ENCODE measurements at regions not wholly inside any gene's neighbourhood (a gene's known extent, or its start where the extent isn't known, plus 50 kb on each side); places are given as distances from the start of the nearest gene placed in this dataset.
"Not testable (repeated sequence)": the region's sequence is repeated elsewhere in the genome, so short reads cannot be mapped to it uniquely, and the experiment has no call there.

- H3K9me3 ChIP-seq; H3K27ac ChIP-seq; ATAC-seq; H3K4me1 ChIP-seq; H3K27me3 ChIP-seq; H3K4me3 ChIP-seq; intact Hi-C loops (cut with DNase I); FAIRE-seq; H3K36me3 ChIP-seq: not testable (repeated sequence)
- DNase-seq = peak in 2 of 6 donors; percentile 63 to 93
- WGBS, 2 donors = 50 to 64% methylated on average over 1 of the region's 1 CpG
Observed at GRCh38 chr2:87415586-87416265, 332.2 kb upstream of the PLGLB2 start.

GRCh38 chr2:87416266-87416592, 331.7 kb upstream of the PLGLB2 start:
- ATAC-seq; H3K27ac ChIP-seq; intact Hi-C loops (cut with DNase I); H3K9me3 ChIP-seq; H3K27me3 ChIP-seq; H3K4me3 ChIP-seq; H3K4me1 ChIP-seq; H3K36me3 ChIP-seq; FAIRE-seq: not testable (repeated sequence)
- DNase-seq = peak in 2 of 6 donors; percentile 68 to 94
- 80 to 88% methylated on average over 1 of the region's 1 CpG for WGBS, 2 donors

- H3K4me3 ChIP-seq; H3K36me3 ChIP-seq; H3K27me3 ChIP-seq; intact Hi-C loops (cut with DNase I); ATAC-seq; H3K4me1 ChIP-seq; FAIRE-seq; H3K9me3 ChIP-seq; H3K27ac ChIP-seq: not testable (repeated sequence)
- DNase-seq = peak in 1 of 6 donors; percentile 68
- 78 to 89% methylated on average over 2 to 3 of the region's 6 CpGs for WGBS, 2 donors
Observed at GRCh38 chr2:87417147-87417546, 330.7 kb upstream of the PLGLB2 start.

GRCh38 chr2:87417742-87418567, 329.9 kb upstream of the PLGLB2 start:
- H3K36me3 ChIP-seq; H3K4me1 ChIP-seq; H3K4me3 ChIP-seq; H3K27ac ChIP-seq; ATAC-seq; intact Hi-C loops (cut with DNase I); H3K27me3 ChIP-seq; H3K9me3 ChIP-seq; FAIRE-seq: not testable (repeated sequence)
- WGBS, 2 donors = 69 to 84% methylated on average over 1 to 3 of the region's 3 CpGs
- peak in 3 of 6 donors; percentile 35 to 94 (median 40) for DNase-seq

GRCh38 chr2:87418823-87419822, 328.8 kb upstream of the PLGLB2 start:
- H3K4me1 ChIP-seq; H3K36me3 ChIP-seq; H3K27me3 ChIP-seq; H3K4me3 ChIP-seq; FAIRE-seq; H3K9me3 ChIP-seq; intact Hi-C loops (cut with DNase I); H3K27ac ChIP-seq; ATAC-seq: not testable (repeated sequence)
- 66 to 76% methylated on average over 6 of the region's 9 CpGs for WGBS, 2 donors
- peak in 3 of 6 donors; percentile 39 to 94 (median 57) for DNase-seq

GRCh38 chr2:87419980-87420379, 327.9 kb upstream of the PLGLB2 start:
- H3K9me3 ChIP-seq; H3K4me1 ChIP-seq; H3K4me3 ChIP-seq; H3K27ac ChIP-seq; intact Hi-C loops (cut with DNase I); ATAC-seq; FAIRE-seq; H3K36me3 ChIP-seq; H3K27me3 ChIP-seq: not testable (repeated sequence)
- peak in 1 of 6 donors; percentile 31 for DNase-seq
- 72 to 86% methylated on average over 2 of the region's 5 CpGs for WGBS, 2 donors

- H3K27ac ChIP-seq; intact Hi-C loops (cut with DNase I); H3K36me3 ChIP-seq; ATAC-seq; H3K9me3 ChIP-seq; H3K4me3 ChIP-seq; FAIRE-seq; H3K27me3 ChIP-seq; H3K4me1 ChIP-seq: not testable (repeated sequence)
- 63 to 66% methylated on average over 4 of the region's 4 CpGs for WGBS, 2 donors
- DNase-seq = peak in 1 of 6 donors; percentile 25
Observed at GRCh38 chr2:87420954-87421353, 326.9 kb upstream of the PLGLB2 start.

GRCh38 chr2:87423796-87424762, 323.8 kb upstream of the PLGLB2 start:
- DNase-seq = peak in 1 of 6 donors; percentile 92
- WGBS, 2 donors = 69 to 80% methylated on average over 6 of the region's 7 CpGs
- FAIRE-seq; H3K36me3 ChIP-seq; H3K4me3 ChIP-seq; ATAC-seq; H3K27me3 ChIP-seq; H3K9me3 ChIP-seq; H3K27ac ChIP-seq; intact Hi-C loops (cut with DNase I); H3K4me1 ChIP-seq: not testable (repeated sequence)

- ATAC-seq; H3K4me1 ChIP-seq; intact Hi-C loops (cut with DNase I); FAIRE-seq; H3K27me3 ChIP-seq; H3K9me3 ChIP-seq; H3K27ac ChIP-seq; H3K4me3 ChIP-seq; H3K36me3 ChIP-seq: not testable (repeated sequence)
- DNase-seq = peak in 2 of 6 donors; percentile 39 to 94
- WGBS, 2 donors = no CpG with 5 or more reads among the region's 1 CpG
Observed at GRCh38 chr2:87424763-87425154, 323.1 kb upstream of the PLGLB2 start.

- DNase-seq = peak in 1 of 6 donors; percentile 90
Observed at GRCh38 chr2:87425191-87425590, 322.7 kb upstream of the PLGLB2 start.

GRCh38 chr2:87425717-87426116, 322.2 kb upstream of the PLGLB2 start:
- H3K27me3 ChIP-seq; ATAC-seq; intact Hi-C loops (cut with DNase I); H3K27ac ChIP-seq; H3K9me3 ChIP-seq; H3K4me1 ChIP-seq; H3K4me3 ChIP-seq; H3K36me3 ChIP-seq; FAIRE-seq: not testable (repeated sequence)
- DNase-seq = peak in 1 of 6 donors; percentile 64
- WGBS, 2 donors = 51 to 55% methylated on average over 2 to 3 of the region's 3 CpGs

More at GRCh38 chr2:87425191-87425590, 322.7 kb upstream of the PLGLB2 start:
- WGBS, 2 donors = 64 to 67% methylated on average over 3 of the region's 3 CpGs
- ATAC-seq; H3K4me1 ChIP-seq; H3K4me3 ChIP-seq; H3K27ac ChIP-seq; H3K36me3 ChIP-seq; FAIRE-seq; H3K9me3 ChIP-seq; intact Hi-C loops (cut with DNase I); H3K27me3 ChIP-seq: not testable (repeated sequence)

All from pancreas (tissue), 10 donors.